Neural cell (in vitro differentiated cells): ENCODE measurements at regions not wholly inside any gene's neighbourhood (a gene's known extent, or its start where the extent isn't known, plus 50 kb on each side); places are given as distances from the start of the nearest gene placed in this dataset.

ENCODE experiments used
- H2AFZ ChIP-seq: fragments of 200-600, 300-800 bp; sonication (generic), shearing (Covaris generic); 2 replicates; pipeline ENCODE4 v1.6.0; 2014; ENCODE audit warnings: low read depth, mild to moderate bottlenecking, antibody characterized with exemption, low read length, moderate library complexity
- H3F3A ChIP-seq: fragments of 200-600 bp; shearing (Covaris generic); 2 replicates; pipeline ENCODE4 v1.6.1; 2016; ENCODE audit warnings: mild to moderate bottlenecking, moderate library complexity, mixed read lengths, antibody characterized with exemption, low read length; ENCODE audit not compliant: insufficient read depth, poor library complexity, severe bottlenecking
- H3K27ac ChIP-seq: fragments of 200-600, 300-800 bp; sonication (generic), shearing (Covaris generic); 2 replicates; pipeline ENCODE4 v1.5.1; 2014; ENCODE audit warnings: mild to moderate bottlenecking, low read length, moderate library complexity
- H3K27me3 ChIP-seq: fragments of 300-800, 200-600 bp; sonication (generic), shearing (Covaris generic); 2 replicates; pipeline ENCODE4 v1.6.0; 2014; ENCODE audit warnings: mild to moderate bottlenecking, low read depth, low read length, moderate library complexity; ENCODE audit not compliant: insufficient read depth
- H3K36me3 ChIP-seq: fragments of 300-800, 200-600 bp; sonication (generic), shearing (Covaris generic); 2 replicates; pipeline ENCODE4 v1.5.1; 2014; ENCODE audit warnings: mild to moderate bottlenecking, antibody characterized with exemption, low read length, moderate library complexity; ENCODE audit not compliant: insufficient read depth
- H3K4me2 ChIP-seq: fragments of 300-800, 200-600 bp; sonication (generic), shearing (Covaris generic); 2 replicates; pipeline ENCODE4 v1.6.0; 2014; ENCODE audit warnings: mild to moderate bottlenecking, low read length
- H3K4me3 ChIP-seq: fragments of 300-800, 200-600 bp; sonication (generic), shearing (Covaris generic); 2 replicates; pipeline ENCODE4 v1.5.1; 2014; ENCODE audit warnings: mild to moderate bottlenecking, low read length, moderate library complexity
- H3K79me2 ChIP-seq: fragments of 200-600 bp; shearing (Covaris generic); replicated peaks from 2 replicates; pipeline ENCODE4 v1.6.0; 2014; ENCODE audit warnings: mild to moderate bottlenecking, low read length, moderate library complexity; ENCODE audit not compliant: insufficient read depth
- H3K9ac ChIP-seq: fragments of 300-800, 200-600 bp; sonication (generic), shearing (Covaris generic); 2 replicates; pipeline ENCODE4 v1.6.1; 2016; ENCODE audit warnings: mild to moderate bottlenecking, low read length, mixed read lengths
- H3K9me2 ChIP-seq: fragments of 200-600 bp; shearing (Covaris generic); 2 replicates; pipeline ENCODE4 v1.6.1; 2016; ENCODE audit warnings: mild to moderate bottlenecking, low read length, mixed read lengths; ENCODE audit not compliant: insufficient read depth
- H3K9me3 ChIP-seq: fragments of 200-600, 300-800 bp; sonication (generic), shearing (Covaris generic); 2 replicates; pipeline ENCODE4 v1.6.1; 2016; ENCODE audit warnings: mild to moderate bottlenecking, mixed run types, low read length, moderate library complexity, mixed read lengths
- H4K20me1 ChIP-seq: fragments of 200-600 bp; shearing (Covaris generic); 2 replicates; pipeline ENCODE4 v1.6.1; 2016; ENCODE audit warnings: mild to moderate bottlenecking, mixed run types; ENCODE audit not compliant: insufficient read depth
- EP300 ChIP-seq: fragments of 450-650 bp; conservative IDR thresholded peaks from 2 replicates; pipeline ENCODE4 v1.6.1; 2014; ENCODE audit warnings: antibody characterized with exemption, mild to moderate bottlenecking, moderate library complexity; ENCODE audit not compliant: poor library complexity, severe bottlenecking
- EZH2 ChIP-seq: fragments of 200-600, 300-800 bp; shearing (Covaris generic), sonication (generic); IDR thresholded peaks from 2 replicates; pipeline ENCODE4 v1.6.1; 2014; ENCODE audit warnings: antibody characterized with exemption, low read length, borderline replicate concordance, mild to moderate bottlenecking; ENCODE audit not compliant: insufficient read depth, poor library complexity, severe bottlenecking
- MXI1 ChIP-seq: fragments of 450-650 bp; conservative IDR thresholded peaks from 2 replicates; pipeline ENCODE4 v1.6.1; 2014; ENCODE audit warnings: antibody characterized with exemption, mild to moderate bottlenecking; ENCODE audit not compliant: poor library complexity, severe bottlenecking
- POLR2AphosphoS5 ChIP-seq: IDR thresholded peaks from 2 replicates; pipeline ENCODE4 v1.6.1; 2012
- RAD21 ChIP-seq: fragments of 450-650 bp; conservative IDR thresholded peaks from 2 replicates; pipeline ENCODE4 v1.6.1; 2014; ENCODE audit warnings: antibody characterized with exemption, mild to moderate bottlenecking, moderate library complexity
- SMC3 ChIP-seq: fragments of 450-650 bp; conservative IDR thresholded peaks from 2 replicates; pipeline ENCODE4 v1.6.1; 2014; ENCODE audit warnings: antibody characterized with exemption, mild to moderate bottlenecking, moderate library complexity; ENCODE audit not compliant: poor library complexity
- TAF1 ChIP-seq: IDR thresholded peaks from 2 replicates; pipeline ENCODE4 v1.6.1; 2012; ENCODE audit warnings: low read depth
- TF ChIP-seq, protein P1 (sequence below): fragments of 450-650 bp; IDR thresholded peaks from 2 replicates; pipeline ENCODE4 v1.5.1; 2014; ENCODE audit warnings: antibody characterized with exemption, mild to moderate bottlenecking, moderate library complexity; ENCODE audit not compliant: poor library complexity, severe bottlenecking
- TF ChIP-seq, protein P2 (sequence below): IDR thresholded peaks from 2 replicates; pipeline ENCODE4 v1.6.1; 2012; ENCODE audit warnings: borderline replicate concordance

DNA sequence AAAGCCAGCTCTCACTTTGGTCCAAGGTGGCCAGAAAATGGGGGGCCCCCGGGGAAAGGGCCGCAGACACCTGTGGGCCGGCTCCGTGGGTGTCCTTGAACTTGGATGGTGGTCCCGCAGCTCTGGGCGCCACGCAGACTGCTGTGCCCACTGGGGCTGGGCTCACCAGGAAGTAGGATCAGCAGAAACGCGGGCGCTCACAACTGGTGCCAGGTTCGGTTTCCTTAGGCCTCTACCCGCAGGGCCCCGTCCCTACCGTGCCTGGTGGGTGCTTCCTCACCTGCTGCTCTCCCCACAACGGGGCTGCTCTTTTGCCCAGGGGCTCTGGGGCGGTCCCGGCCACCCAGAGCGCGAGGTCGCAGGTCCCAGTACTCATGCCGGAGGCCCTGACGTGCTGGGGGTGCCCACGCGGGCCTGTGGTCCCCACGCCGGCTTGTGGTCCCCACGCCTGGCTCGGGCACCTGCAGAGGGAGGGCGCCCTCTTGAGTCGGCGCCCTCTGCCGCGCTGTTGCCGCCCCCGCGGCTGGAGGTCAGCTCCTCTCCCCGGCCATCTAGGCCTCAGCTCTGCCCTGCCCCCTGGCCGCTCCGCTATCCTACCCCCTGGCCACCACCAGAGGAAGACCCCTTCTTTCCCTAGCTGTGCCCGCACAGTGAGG is 1303.6 kb downstream of the UQCRFS1 start:
- Histone ChIP-seq H3K9ac (no peak overlapping the region), H3K36me3 (no peaks in the 10 kb centered on the region), H3K27me3 (no peaks in the 10 kb centered on the region), H3K27ac (no peak overlapping the region), H4K20me1 (no peaks in the 10 kb centered on the region), H3K9me2 (no peaks in the 10 kb centered on the region), H3K4me3 (no peak overlapping the region), H2AFZ (no peak overlapping the region), H3K9me3 (no peaks in the 10 kb centered on the region), H3K79me2 (no peaks in the 10 kb centered on the region), H3F3A (no peaks in the 10 kb centered on the region), H3K4me2 (no peak overlapping the region)
- no peak for TF ChIP-seq SMC3
- TF ChIP-seq POLR2AphosphoS5 = no peak
- TF ChIP-seq, protein P1, sequence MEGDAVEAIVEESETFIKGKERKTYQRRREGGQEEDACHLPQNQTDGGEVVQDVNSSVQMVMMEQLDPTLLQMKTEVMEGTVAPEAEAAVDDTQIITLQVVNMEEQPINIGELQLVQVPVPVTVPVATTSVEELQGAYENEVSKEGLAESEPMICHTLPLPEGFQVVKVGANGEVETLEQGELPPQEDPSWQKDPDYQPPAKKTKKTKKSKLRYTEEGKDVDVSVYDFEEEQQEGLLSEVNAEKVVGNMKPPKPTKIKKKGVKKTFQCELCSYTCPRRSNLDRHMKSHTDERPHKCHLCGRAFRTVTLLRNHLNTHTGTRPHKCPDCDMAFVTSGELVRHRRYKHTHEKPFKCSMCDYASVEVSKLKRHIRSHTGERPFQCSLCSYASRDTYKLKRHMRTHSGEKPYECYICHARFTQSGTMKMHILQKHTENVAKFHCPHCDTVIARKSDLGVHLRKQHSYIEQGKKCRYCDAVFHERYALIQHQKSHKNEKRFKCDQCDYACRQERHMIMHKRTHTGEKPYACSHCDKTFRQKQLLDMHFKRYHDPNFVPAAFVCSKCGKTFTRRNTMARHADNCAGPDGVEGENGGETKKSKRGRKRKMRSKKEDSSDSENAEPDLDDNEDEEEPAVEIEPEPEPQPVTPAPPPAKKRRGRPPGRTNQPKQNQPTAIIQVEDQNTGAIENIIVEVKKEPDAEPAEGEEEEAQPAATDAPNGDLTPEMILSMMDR = no peak
- no peak for TF ChIP-seq EP300
- TF ChIP-seq MXI1 = no peak
- TF ChIP-seq, protein P2, sequence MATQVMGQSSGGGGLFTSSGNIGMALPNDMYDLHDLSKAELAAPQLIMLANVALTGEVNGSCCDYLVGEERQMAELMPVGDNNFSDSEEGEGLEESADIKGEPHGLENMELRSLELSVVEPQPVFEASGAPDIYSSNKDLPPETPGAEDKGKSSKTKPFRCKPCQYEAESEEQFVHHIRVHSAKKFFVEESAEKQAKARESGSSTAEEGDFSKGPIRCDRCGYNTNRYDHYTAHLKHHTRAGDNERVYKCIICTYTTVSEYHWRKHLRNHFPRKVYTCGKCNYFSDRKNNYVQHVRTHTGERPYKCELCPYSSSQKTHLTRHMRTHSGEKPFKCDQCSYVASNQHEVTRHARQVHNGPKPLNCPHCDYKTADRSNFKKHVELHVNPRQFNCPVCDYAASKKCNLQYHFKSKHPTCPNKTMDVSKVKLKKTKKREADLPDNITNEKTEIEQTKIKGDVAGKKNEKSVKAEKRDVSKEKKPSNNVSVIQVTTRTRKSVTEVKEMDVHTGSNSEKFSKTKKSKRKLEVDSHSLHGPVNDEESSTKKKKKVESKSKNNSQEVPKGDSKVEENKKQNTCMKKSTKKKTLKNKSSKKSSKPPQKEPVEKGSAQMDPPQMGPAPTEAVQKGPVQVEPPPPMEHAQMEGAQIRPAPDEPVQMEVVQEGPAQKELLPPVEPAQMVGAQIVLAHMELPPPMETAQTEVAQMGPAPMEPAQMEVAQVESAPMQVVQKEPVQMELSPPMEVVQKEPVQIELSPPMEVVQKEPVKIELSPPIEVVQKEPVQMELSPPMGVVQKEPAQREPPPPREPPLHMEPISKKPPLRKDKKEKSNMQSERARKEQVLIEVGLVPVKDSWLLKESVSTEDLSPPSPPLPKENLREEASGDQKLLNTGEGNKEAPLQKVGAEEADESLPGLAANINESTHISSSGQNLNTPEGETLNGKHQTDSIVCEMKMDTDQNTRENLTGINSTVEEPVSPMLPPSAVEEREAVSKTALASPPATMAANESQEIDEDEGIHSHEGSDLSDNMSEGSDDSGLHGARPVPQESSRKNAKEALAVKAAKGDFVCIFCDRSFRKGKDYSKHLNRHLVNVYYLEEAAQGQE = no peak
- no peak for TF ChIP-seq RAD21
- TF ChIP-seq EZH2 = no peak
- no peak for TF ChIP-seq TAF1

DNA sequence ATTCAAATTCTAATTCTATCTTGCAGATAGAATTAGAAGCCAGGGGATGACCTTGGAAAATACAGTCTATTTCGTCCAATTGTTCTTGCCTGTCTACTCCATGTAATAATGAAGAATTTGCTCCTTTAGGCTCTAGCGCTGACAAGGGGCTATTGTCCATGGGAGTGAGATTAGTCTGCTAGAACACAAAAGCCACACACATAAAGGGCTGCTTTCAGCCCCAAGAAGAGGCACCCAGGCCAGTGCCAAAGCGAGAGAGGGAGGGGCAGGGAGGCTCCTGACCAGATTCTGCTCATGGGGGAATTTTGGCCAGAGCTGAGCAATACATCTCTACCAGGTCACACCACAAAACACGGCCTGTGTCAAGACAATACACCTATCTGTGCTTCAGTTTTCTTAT is 1306.9 kb downstream of the UQCRFS1 start:
- Histone ChIP-seq H4K20me1 (no peaks in the 10 kb centered on the region), H3K79me2 (no peaks in the 10 kb centered on the region), H3K4me2 (no peak overlapping the region), H3K4me3 (no peak overlapping the region), H3K9ac (no peak overlapping the region), H3F3A (no peaks in the 10 kb centered on the region), H2AFZ (no peak overlapping the region), H3K9me2 (no peaks in the 10 kb centered on the region), H3K27me3 (no peaks in the 10 kb centered on the region), H3K9me3 (no peaks in the 10 kb centered on the region), H3K27ac (no peak overlapping the region), H3K36me3 (no peaks in the 10 kb centered on the region)
- no peak for TF ChIP-seq POLR2AphosphoS5
- no peak for TF ChIP-seq SMC3
- TF ChIP-seq RAD21 = no peak
- no peak for TF ChIP-seq EZH2
